ENCODE measurements at regions not wholly inside any gene's neighbourhood (a gene's known extent, or its start where the extent isn't known, plus 50 kb on each side); places are given as distances from the start of the nearest gene placed in this dataset.

DNA sequence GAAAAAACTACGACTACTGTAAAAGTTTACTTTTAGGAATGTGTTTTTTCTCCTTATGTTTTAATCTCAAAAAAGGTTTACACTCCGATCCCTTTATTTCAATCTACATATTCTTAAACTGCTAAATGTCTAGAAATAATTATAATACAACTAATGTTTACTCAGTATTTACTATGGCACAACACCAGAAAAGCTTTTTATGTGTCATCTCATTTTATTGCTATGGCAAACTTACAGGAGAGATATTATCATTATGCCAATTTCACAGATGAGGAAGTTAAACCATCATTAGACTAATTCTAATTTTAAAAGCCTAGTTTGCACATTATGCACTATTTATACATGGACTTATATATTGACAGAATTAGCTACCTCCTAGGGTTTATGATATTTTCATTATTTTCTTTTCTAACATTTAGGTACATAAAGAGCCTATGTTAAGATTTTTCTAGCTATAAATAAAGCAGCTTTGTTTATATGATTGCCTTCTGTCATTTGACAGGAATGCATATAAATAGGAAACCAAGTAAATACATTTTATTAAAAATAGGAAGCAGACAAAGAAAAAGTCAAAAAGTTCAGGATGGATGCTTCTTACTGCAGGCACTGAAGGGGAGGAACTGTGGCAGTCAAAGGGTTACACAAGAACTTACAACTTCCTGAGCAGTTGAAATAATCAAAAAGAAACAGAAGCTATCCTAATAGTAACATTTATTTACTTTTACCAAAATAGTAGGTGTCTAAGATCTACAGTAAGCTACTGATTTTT is 442.4 kb downstream of the LTN1 start:
- intact Hi-C loops (cut with micrococcal nuclease) = no loop called here
- H3K27me3 ChIP-seq (ENCODE audit: low read depth) = no peaks in the 10 kb centered on the region
- H3K9me3 ChIP-seq (replicated peaks) = no peaks in the 10 kb centered on the region
- TF ChIP-seq, protein P1, sequence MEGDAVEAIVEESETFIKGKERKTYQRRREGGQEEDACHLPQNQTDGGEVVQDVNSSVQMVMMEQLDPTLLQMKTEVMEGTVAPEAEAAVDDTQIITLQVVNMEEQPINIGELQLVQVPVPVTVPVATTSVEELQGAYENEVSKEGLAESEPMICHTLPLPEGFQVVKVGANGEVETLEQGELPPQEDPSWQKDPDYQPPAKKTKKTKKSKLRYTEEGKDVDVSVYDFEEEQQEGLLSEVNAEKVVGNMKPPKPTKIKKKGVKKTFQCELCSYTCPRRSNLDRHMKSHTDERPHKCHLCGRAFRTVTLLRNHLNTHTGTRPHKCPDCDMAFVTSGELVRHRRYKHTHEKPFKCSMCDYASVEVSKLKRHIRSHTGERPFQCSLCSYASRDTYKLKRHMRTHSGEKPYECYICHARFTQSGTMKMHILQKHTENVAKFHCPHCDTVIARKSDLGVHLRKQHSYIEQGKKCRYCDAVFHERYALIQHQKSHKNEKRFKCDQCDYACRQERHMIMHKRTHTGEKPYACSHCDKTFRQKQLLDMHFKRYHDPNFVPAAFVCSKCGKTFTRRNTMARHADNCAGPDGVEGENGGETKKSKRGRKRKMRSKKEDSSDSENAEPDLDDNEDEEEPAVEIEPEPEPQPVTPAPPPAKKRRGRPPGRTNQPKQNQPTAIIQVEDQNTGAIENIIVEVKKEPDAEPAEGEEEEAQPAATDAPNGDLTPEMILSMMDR (IDR thresholded peaks at IDR 0.05; ENCODE audit: borderline replicate concordance) = no peak
- H3K27ac ChIP-seq (replicated peaks) = no peak overlapping the region
- no peak for DNase-seq
- H3K4me1 ChIP-seq = no peaks in the 10 kb centered on the region
- H3K4me3 ChIP-seq = no peak overlapping the region
- H3K36me3 ChIP-seq = no peaks in the 10 kb centered on the region

DNA sequence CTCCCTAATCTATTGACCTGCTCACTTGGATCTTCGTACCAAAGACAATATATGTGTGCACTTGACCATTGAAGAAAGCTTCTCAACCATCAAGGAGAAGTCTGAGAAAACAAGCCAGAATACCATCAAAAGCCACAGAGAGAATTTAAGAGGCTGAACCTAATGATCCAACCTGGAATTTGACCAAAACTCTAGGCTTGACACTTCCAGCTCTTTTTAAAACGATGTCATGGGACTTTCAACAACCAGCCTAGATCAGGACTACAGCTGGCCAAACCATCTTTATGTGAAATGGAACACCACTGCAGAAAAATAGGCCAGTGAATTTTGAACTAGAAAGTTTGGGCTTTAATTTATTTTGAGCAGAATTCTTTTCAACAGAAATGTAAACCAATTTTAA is 444.4 kb downstream of the LTN1 start:
- H3K36me3 ChIP-seq = no peaks in the 10 kb centered on the region
- TF ChIP-seq, protein P1 (IDR thresholded peaks at IDR 0.05; ENCODE audit: borderline replicate concordance) = no peak
- H3K4me1 ChIP-seq = no peaks in the 10 kb centered on the region
- H3K4me3 ChIP-seq = no peak overlapping the region
- no peaks in the 10 kb centered on the region for H3K27me3 ChIP-seq (ENCODE audit: low read depth)
- DNase-seq = no peak
- intact Hi-C loops (cut with micrococcal nuclease) = no loop called here
- H3K9me3 ChIP-seq (replicated peaks) = no peaks in the 10 kb centered on the region
- H3K27ac ChIP-seq (replicated peaks) = no peak overlapping the region

DNA sequence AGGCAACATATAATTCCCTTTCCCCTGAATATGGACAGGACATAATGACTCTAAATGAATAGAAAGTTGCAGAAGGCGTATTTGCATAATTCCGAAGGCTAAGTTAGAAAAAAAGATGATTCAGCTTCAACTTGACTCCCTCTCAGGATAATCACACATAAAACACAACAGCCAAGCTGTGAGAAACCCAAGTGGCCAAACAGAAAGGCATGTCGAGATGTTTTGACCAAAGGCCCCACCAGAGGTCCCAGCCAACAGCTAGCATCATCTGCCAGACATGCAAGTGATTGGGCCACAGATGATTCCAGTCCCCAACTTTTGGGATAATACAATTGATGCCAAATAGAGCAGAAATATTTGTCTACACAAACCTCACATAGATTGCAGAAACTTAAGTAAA is 444.9 kb downstream of the LTN1 start:
- H3K36me3 ChIP-seq = no peaks in the 10 kb centered on the region
- H3K27ac ChIP-seq (replicated peaks) = no peak overlapping the region
- no peaks in the 10 kb centered on the region for H3K4me1 ChIP-seq
- H3K9me3 ChIP-seq (replicated peaks) = no peaks in the 10 kb centered on the region
- TF ChIP-seq, protein P1 (IDR thresholded peaks at IDR 0.05; ENCODE audit: borderline replicate concordance) = no peak
- H3K4me3 ChIP-seq = no peak overlapping the region
- H3K27me3 ChIP-seq (ENCODE audit: low read depth) = no peaks in the 10 kb centered on the region
- intact Hi-C loops (cut with micrococcal nuclease) = no loop called here
- no peak for DNase-seq

DNA sequence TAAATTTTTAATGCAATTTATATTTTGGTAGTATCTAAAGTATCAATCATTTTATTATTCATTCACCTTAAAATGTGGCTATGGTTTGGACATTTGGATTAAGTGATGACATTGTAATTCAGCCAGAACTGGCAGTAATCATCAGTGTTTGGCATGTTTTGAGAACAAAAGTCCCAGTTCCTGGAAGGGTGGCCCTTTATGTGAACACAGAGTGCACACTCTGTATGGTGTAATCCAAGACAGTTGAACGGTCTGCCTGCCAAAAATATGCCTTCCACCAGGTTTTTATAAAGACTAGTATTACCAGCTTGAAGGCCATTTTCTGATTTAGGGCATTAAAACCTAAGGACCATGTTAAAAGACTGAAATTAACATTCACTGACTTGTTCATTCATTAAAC is 448.7 kb downstream of the LTN1 start:
- intact Hi-C loops (cut with micrococcal nuclease) = no loop called here
- no peak for DNase-seq
- H3K4me1 ChIP-seq = no peaks in the 10 kb centered on the region
- TF ChIP-seq, protein P1 (IDR thresholded peaks at IDR 0.05; ENCODE audit: borderline replicate concordance) = no peak
- no peak overlapping the region for H3K27ac ChIP-seq (replicated peaks)
- H3K27me3 ChIP-seq (ENCODE audit: low read depth) = no peaks in the 10 kb centered on the region
- no peaks in the 10 kb centered on the region for H3K9me3 ChIP-seq (replicated peaks)
- no peak overlapping the region for H3K4me3 ChIP-seq
- H3K36me3 ChIP-seq = no peaks in the 10 kb centered on the region

DNA sequence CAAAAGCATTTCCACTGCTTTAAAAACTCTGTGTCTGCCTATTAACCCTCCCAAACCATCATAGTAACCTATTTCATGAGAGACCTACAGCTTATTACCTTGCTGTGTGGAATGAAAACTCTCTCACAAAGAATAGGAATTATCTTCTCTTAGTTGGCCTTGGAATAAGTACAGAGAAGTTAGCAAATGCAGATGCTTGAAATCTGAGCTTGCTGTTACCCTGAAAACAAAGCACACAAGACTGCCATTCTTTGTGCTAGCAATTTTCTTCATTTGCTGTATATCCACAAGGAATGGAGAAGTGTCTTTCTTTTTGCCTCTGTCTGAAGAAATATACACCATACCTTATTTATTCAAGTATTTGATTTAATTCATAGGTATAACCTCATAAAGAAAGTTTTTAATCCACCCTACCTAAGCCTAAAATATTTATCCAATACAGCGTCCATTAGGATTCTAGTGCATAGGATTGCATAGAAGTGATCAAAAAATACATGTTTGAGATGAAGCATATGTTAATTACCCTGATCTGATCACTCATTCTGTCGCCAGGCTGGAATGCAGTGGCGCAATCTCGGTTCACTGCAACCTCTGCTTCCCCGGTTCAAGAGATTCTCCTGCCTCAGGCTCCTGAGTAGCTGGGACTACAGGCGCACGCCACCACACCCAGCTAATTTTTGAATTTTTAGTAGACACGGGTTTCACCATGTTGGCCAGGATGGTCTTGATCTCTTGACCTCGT is 451.1 kb downstream of the LTN1 start:
- no peak for DNase-seq
- Histone ChIP-seq H3K4me1 (no peaks in the 10 kb centered on the region), H3K9me3 (replicated peaks) (no peaks in the 10 kb centered on the region), H3K36me3 (no peaks in the 10 kb centered on the region), H3K4me3 (no peak overlapping the region), H3K27ac (replicated peaks) (no peak overlapping the region), H3K27me3 (ENCODE audit: low read depth) (no peaks in the 10 kb centered on the region)
- TF ChIP-seq, protein P1 (IDR thresholded peaks at IDR 0.05; ENCODE audit: borderline replicate concordance) = no peak
- intact Hi-C loops (cut with micrococcal nuclease) = no loop called here

All from left ventricle myocardium inferior (tissue), 1 donor.